GM21515 (cell line): ENCODE measurements at regions not wholly inside any gene's neighbourhood (a gene's known extent, or its start where the extent isn't known, plus 50 kb on each side); places are given as distances from the start of the nearest gene placed in this dataset.
"Not testable (repeated sequence)": the region's sequence is repeated elsewhere in the genome, so short reads cannot be mapped to it uniquely, and the experiment has no call there.

Experiments
- ATAC-seq: cut with Tn5 transposase; IDR thresholded peaks from one replicate; pipeline ENCODE4 v1.9.1; 2021; ENCODE audit not compliant: unreplicated experiment

DNA sequence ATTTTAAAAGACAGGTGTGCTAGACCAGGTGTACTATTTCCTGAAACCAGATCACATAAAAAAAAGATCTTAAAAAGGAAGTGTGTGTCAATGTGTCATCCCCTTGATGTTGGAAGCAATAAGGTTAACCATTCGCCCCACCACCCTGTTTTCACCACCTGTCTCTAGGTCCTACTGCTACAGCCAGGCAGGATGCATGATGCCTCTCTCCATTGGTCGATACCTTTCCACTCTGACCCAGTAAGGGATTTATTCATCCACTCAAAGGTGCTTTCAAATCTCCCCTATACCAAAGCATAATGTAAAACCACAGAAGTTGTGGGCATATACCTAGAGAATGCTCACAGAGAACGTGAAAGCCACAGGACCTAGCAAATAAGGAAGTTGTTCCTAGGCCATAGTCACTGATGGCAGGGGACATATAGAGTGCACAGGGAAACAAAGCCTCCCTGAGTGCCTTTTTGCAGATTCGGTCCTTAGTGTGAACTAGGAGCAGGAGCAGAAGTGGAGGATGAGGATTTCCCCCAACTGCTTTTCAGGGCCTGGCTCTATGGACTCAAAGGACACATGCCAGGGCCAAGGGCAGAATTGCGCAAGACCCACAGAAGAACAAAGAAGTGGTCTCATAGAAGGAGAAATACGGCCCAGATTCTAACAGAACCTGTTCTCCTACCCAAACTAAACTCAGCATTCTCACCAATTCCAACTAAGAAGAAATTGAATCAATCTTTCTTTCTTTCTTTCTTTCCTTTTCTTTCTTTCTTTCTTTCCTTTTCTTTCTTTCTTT is 631.5 kb upstream of the NRP1 start:
- no peak for ATAC-seq

DNA sequence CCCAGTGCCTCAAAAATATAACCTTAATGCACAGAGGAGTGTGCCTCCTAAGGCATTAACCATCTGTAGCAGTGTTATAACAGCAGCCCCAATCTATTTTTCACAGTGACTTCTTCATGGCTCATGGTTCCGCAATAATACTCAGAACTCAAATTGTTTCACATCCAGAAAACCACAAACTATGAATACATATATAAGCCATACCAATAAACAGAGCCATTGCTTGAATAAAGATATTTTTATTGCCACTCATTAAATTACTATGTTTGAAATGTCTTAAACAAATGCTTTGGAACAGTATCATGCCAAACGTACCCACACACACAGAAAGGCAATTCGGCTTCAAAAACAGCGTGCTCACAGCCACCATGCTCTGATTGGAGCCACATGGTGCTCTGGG is 629.3 kb upstream of the NRP1 start:
- ATAC-seq = no peak

DNA sequence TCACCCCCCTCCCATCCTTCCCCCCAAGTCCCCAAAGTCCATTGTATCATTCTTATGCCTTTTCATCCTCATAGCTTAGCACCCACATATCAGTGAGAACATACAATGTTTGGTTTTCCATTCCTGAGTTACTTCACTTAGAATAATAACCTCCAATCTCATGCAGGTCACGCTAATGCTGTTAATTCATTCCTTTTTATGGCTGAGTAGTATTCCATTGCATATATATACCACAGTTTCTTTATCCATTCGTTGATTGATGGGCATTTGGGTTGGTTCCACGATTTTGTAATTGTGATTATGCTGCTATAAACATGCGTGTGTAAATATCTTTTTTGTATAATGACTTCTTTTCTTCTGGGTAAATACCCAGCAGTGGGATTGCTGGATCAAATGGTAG is 621.9 kb upstream of the NRP1 start:
- not testable (repeated sequence) for ATAC-seq

- ATAC-seq = no peak
Observed at GRCh38 chr10:33955676-33956075, 621.2 kb upstream of the NRP1 start.

- ATAC-seq = no peak
Observed at GRCh38 chr10:33952692-33953360, 618.4 kb upstream of the NRP1 start.

DNA sequence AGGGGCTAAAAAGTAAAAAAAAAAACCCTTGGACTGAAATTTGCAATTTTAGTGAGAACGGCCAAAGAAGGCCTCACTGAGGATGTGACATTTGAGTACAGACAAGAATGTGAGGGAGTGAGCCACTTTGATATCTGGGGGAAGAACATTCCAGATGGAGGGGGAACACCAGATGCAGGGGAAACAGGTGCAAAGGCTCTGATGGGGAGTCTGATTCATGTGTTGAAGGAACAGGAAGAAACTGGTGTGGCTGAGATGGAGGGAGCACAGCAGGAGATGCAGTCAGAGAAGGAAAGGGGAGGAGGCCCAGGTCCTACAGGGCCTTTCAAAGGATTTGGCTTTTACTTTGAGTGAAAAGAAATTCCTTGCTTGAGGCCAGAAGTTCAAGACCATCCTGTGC is 615.7 kb upstream of the NRP1 start:
- no peak for ATAC-seq

DNA sequence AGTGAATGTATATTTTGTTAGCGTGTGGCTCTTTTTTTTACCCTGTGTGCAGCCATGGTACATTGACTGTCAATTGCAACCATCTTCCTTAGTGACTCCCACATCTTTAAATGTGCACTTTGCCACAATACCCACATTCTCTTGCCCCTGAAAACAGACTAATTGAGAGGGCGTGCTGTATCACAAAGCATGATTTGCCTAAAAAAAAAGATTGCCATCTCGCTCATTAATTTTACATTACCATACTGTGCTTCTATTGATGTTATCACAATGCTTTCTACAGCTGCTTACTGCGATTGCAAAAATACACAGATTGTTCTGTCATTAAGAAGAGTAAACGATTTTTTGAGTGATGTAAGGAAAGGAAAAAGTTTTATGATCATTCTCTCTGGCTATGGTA is 613.1 kb upstream of the NRP1 start:
- no peak for ATAC-seq

GRCh38 chr10:33945051-33945450 is 610.6 kb upstream of the NRP1 start:
- ATAC-seq = no peak

DNA sequence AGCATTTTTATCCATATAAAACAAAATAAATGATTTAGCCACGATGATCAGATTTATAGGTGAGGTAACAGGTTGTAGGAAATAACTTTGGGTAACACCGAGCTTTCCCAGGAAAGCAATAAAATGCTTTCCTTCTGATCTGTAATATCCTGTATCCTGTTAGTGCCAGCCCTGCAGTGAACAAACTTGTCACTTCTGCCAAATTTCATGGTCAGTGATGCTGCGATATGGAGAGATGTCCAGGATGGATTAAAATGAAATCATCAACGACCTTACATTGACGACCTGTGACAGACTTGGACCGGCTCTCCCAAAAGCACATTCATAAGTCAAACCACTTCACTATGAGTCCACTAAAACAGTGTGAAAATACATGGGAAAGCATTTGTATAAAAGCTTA is 608.0 kb upstream of the NRP1 start:
- no peak for ATAC-seq

GRCh38 chr10:33939892-33940291 is 605.4 kb upstream of the NRP1 start:
- ATAC-seq = no peak

DNA sequence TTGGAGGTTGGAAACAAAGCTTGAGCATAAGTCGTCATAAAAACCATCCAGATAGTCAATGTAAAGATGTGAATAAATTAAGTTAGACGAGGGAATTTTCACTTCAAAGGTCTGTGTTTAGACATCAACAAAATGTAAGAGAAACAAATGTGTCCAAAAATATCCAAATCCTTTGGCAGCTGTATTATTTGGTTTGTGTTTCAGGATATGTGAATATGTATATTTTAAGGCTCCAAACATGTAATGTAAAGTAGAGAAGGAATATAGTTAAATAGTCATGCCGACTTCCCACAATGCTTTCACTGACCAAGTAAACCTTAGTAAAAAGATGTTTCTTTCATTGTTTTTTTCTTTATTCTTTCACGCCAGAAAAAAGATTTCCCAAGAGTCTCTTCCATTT is 604.9 kb upstream of the NRP1 start:
- ATAC-seq = no peak

DNA sequence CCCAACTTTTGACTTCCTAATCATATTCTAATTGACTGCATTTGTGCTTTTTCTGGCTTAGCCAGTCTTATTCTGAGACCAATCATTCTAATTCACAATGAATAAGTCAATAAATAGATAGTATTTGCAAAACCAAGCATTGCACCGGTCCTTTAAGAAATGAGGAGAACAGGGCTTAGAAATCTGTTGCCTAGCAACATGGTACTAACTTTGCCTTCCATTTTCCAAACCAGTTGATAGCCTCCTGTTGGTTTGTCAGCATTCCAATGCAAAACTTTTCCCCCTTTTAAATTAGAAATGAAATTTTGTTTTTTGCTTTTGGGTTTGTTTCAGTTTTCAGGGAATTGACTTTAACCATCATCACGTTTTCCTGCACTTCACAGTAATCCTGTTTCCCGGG is 603.5 kb upstream of the NRP1 start:
- ATAC-seq = no peak

DNA sequence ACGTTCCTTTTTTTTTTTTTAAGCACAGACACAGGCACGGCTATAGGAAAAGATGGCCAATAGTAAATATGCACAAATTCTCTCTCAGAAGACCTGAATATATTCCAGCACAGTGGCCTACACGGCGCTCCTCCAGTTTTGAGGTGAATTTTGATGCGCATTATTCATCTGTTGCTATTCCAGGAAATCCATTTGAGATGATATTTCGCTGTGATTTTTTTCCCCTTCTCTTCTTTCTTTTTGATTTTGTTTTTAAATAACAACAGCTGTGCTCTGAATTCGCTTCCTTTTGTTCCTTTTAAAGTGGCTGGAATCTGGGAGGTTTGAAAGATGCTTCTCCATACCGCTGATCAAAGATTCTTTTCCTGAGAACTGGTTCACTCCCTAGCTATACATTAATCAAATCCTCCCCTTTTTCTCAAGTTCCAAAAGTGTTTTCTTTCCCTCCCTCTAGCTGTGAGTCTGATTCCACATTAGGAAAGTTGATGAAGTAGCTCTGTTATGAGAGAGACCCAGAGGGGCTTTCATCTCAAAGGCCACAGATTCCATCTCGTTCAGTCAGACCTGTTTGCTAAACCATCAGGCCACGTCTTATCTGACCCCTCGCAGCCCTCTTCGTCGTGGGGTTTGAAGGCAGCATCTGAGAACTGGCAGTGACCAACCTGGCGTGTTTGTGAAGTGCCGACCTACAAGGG is 602.7 kb upstream of the NRP1 start:
- ATAC-seq = no peak

DNA sequence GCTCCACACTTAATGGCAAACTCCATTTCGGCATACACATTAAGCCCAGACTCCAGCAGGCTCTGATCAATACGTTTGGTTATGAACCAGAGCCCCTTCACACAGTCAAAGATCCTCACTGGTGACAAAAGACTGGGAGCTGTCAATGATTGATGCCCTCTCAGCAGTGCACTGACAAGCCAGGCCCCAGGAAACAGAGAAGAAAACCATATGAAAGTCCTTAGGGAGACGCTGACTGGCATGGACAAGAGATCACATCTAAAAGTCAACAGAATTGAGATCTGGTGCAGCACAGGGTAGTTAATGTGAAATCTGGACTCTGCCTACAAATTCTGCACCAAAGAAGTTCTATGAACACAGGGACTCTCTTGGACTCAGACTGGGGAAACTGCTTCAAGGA is 600.9 kb upstream of the NRP1 start:
- ATAC-seq = no peak

DNA sequence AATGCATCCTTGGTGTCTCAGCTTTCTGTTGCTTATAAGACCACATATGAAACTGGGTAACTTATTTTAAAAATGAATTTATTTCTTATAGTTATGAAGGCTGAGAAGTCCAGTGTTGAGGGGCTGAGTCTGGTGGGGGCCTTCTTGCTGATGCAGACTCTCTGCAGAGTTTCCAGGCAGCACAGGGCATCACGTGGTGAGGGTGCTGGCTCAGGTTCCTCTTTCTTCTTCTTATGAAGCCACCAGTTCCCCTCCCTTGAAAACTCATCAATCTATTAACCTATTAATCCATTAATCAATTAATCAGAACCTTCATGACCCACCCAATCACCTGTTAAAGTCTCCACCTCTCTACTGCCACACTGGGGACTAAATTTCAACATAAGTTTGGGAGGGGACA is 595.6 kb upstream of the NRP1 start:
- ATAC-seq = no peak

- ATAC-seq = no peak
Observed at GRCh38 chr10:33927347-33927746, 592.9 kb upstream of the NRP1 start.

GRCh38 chr10:33921970-33922605 is 587.6 kb upstream of the NRP1 start:
- no peak for ATAC-seq

DNA sequence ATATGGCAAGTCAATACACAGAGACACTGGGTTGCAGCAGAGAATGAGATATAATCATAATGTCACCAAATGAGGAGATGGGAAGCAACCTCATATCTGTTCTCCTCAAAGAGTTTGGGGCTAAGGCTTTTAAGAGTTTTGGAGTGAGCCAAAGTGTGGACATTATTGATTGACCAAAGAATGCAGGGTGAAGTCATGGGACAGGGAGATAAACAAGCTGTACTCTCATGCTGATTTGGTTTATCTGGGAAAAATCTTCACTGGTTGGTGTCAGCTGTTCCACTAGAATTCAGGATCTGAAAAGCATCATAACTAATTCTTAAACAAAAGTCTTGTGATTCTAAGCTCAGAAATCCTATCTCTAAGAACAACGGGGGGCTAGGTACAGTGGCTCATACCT is 585.9 kb upstream of the NRP1 start:
- ATAC-seq = no peak

GRCh38 chr10:33919244-33919643 is 584.8 kb upstream of the NRP1 start:
- ATAC-seq = no peak

GRCh38 chr10:33917069-33917780 is 582.8 kb upstream of the NRP1 start:
- no peak for ATAC-seq

DNA sequence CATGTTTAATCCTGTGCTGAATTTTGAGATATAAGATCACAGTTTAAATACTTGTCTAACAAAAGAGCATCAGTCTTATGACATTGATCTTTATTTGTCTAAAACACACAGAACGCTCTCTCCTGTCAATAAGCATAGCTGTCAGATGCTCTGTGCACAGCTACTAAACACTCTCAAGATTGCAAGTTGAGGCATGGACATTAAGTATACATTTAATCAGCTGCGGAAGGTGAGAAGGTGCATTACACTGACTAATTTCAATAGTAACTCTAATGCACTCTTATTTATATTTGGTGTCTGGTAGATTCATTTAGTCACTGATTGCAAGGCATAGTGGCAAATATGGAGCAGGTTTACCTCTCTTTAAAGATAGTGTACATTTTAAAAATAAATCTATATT is 580.3 kb upstream of the NRP1 start:
- ATAC-seq = no peak
